ENCODE measurements at regions not wholly inside any gene's neighbourhood (a gene's known extent, or its start where the extent isn't known, plus 50 kb on each side); places are given as distances from the start of the nearest gene placed in this dataset.

DNA sequence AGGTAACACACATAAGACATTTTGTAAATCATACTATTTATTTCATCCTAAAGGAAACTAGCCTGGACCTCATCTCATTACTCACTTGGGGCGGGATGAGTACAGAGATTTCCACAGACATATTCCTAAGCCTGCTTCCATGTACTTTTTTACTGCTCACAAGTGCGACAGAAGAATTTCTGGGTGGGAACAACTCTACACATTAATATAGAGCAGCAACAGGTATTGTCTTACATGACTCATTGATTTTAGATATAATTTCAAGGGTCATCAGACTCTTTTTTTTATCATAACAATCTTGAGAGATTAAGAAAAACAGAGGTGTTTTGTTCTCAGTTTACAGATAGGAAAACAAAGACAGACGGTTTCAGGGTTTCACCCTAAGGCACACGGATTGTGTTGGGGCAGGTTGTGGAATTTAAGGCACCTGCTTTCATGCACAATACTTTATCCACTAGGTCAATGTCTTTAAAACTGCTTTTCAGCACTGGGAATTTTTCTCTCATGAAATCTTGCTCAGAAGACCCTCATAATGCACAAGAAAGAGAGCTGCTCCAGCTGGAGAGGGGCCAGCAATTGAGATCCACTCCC lies 186.7 kb upstream of the CDIN1 start:
- H3K4me1 ChIP-seq: no peaks in the 10 kb centered on the region
- H3K27ac ChIP-seq: no peak overlapping the region
- H3K9me3 ChIP-seq: no peaks in the 10 kb centered on the region
- H3K36me3 ChIP-seq: no peaks in the 10 kb centered on the region
- no peaks in the 10 kb centered on the region for H3K27me3 ChIP-seq
- no peak overlapping the region for H3K4me3 ChIP-seq
- TF ChIP-seq, protein P1, sequence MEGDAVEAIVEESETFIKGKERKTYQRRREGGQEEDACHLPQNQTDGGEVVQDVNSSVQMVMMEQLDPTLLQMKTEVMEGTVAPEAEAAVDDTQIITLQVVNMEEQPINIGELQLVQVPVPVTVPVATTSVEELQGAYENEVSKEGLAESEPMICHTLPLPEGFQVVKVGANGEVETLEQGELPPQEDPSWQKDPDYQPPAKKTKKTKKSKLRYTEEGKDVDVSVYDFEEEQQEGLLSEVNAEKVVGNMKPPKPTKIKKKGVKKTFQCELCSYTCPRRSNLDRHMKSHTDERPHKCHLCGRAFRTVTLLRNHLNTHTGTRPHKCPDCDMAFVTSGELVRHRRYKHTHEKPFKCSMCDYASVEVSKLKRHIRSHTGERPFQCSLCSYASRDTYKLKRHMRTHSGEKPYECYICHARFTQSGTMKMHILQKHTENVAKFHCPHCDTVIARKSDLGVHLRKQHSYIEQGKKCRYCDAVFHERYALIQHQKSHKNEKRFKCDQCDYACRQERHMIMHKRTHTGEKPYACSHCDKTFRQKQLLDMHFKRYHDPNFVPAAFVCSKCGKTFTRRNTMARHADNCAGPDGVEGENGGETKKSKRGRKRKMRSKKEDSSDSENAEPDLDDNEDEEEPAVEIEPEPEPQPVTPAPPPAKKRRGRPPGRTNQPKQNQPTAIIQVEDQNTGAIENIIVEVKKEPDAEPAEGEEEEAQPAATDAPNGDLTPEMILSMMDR (IDR thresholded peaks at IDR 0.05): no peak
- TF ChIP-seq POLR2A (IDR thresholded peaks at IDR 0.05): no peak
- no peak for TF ChIP-seq POLR2AphosphoS5 (IDR thresholded peaks at IDR 0.05)
- TF ChIP-seq EP300 (IDR thresholded peaks at IDR 0.05): no peak
- no peak for ATAC-seq
- 66% methylated on average over 4 of the region's 4 CpGs for WGBS, 2 donors (ENCODE audit: low coverage in 1 of 2)

DNA sequence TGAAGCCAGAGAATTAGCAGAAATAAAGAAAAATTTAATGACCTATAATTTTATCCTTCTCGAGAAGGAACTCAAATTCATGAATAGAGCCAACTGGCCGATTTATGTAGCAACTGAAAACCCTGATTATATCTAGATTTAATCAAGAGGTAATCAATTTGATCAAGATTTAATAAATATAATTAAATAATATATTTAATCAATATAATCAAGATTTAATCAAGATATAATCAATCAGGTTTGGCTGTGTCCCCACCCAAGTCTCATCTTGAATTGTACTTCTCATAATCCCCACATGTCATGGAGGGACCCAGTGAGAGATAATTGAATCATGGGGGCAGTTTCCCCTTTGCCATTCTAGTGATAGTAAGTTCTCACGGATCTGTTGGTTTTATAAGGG lies 181.2 kb upstream of the CDIN1 start:
- no peaks in the 10 kb centered on the region for H3K4me1 ChIP-seq
- 92 to 97% methylated on average over 3 of the region's 3 CpGs for WGBS, 2 donors (ENCODE audit: low coverage in 1 of 2)
- H3K9me3 ChIP-seq: no peaks in the 10 kb centered on the region
- no peaks in the 10 kb centered on the region for H3K36me3 ChIP-seq
- H3K27ac ChIP-seq: no peak overlapping the region
- no peak for ATAC-seq
- H3K4me3 ChIP-seq: no peak overlapping the region
- H3K27me3 ChIP-seq: no peaks in the 10 kb centered on the region
- TF ChIP-seq POLR2A (IDR thresholded peaks at IDR 0.05): no peak
- TF ChIP-seq, protein P1 (IDR thresholded peaks at IDR 0.05): no peak

DNA sequence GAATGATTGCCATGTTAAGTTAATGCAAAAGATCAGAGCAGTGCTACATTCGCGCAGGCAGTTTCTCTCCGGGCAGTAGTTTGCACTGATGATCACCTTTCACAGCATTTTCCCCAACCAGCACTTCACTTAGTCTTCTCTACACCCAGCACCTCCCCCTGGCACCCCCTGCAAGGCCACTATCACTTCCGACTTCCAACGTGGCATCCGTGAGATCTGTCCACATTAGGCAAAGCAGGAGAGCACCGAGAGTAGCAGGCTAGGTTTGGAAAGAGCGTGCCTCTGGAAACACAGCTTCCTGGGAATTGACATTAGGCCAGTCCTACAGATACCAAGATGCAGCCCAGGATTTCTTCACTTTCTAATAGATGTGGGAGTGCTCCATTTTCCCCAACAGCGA lies 180.2 kb upstream of the CDIN1 start:
- Histone ChIP-seq H3K27me3 (no peaks in the 10 kb centered on the region), H3K4me1 (no peaks in the 10 kb centered on the region), H3K27ac (no peak overlapping the region), H3K9me3 (no peaks in the 10 kb centered on the region), H3K4me3 (no peak overlapping the region), H3K36me3 (no peaks in the 10 kb centered on the region)
- TF ChIP-seq, protein P1 (IDR thresholded peaks at IDR 0.05): no peak
- no peak for TF ChIP-seq EP300 (IDR thresholded peaks at IDR 0.05)
- no peak for TF ChIP-seq POLR2AphosphoS5 (IDR thresholded peaks at IDR 0.05)
- TF ChIP-seq POLR2A (IDR thresholded peaks at IDR 0.05): no peak
- 85 to 96% methylated on average over 4 to 7 of the region's 9 CpGs for WGBS, 2 donors (ENCODE audit: low coverage in 1 of 2)
- no peak for ATAC-seq

DNA sequence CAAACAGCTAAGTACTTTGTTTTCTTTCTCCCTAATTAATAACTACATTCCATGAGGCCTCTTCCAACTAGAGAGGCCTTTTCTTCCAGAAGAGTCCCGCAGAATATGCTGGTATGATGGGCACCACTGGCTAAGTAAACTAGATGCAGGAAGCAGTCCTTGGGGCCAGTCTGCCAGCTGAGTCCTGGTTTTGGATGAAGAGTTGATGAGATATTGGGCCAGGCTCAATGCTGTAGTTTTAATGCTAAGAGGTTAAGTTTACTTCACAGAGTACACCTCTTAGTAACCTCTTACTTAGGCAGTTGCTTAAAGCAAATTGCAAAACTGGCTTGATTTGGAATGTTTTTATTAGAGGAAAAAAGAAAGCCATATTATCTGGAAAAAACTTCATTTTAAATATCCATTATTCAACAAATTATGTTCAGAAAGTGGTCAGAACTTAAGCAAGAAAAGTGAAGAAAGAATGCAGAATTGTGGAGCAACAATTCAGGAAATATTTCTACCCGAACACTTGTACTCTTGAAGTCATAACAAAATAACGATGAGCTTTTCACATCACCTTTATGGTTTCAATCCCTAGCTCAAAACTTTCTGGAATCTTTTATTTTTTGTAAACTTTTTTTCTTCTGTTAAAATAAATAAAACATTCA lies 178.4 kb upstream of the CDIN1 start:
- ATAC-seq: no peak
- no peak overlapping the region for H3K4me3 ChIP-seq

More for the DNA sequence above, 178.4 kb upstream of the CDIN1 start:
- no peaks in the 10 kb centered on the region for H3K4me1 ChIP-seq
- no peak overlapping the region for H3K27ac ChIP-seq
- H3K9me3 ChIP-seq: no peaks in the 10 kb centered on the region
- no peaks in the 10 kb centered on the region for H3K36me3 ChIP-seq
- TF ChIP-seq POLR2A (IDR thresholded peaks at IDR 0.05) (no peak), EP300 (IDR thresholded peaks at IDR 0.05) (no peak), POLR2AphosphoS5 (IDR thresholded peaks at IDR 0.05) (no peak)
- TF ChIP-seq, protein P1 (IDR thresholded peaks at IDR 0.05): no peak
- 71 to 85% methylated on average over 2 to 3 of the region's 3 CpGs for WGBS, 2 donors (ENCODE audit: low coverage in 1 of 2)
- no peaks in the 10 kb centered on the region for H3K27me3 ChIP-seq

All from gastroesophageal sphincter (tissue), 4 donors.